ENCODE measurements at regions not wholly inside any gene's neighbourhood (a gene's known extent, or its start where the extent isn't known, plus 50 kb on each side); places are given as distances from the start of the nearest gene placed in this dataset.
"Not testable (repeated sequence)": the region's sequence is repeated elsewhere in the genome, so short reads cannot be mapped to it uniquely, and the experiment has no call there.

GRCh38 chr1:60558236-60558635 is 484.7 kb upstream of the C1orf87 start:
- H3K36me3 Mint-ChIP-seq (ENCODE audit: low read depth): no peaks in the 10 kb centered on the region
- no peak for DNase-seq
- peaks cover 2% of the 10 kb centered on the region for H3K27me3 Mint-ChIP-seq (ENCODE audit: low read depth)
- intact Hi-C loops (cut with micrococcal nuclease): no loop called here
- H3K27ac Mint-ChIP-seq: no peak overlapping the region
- CTCF ChIA-PET: no interaction called here
- H3K4me3 Mint-ChIP-seq: no peak overlapping the region
- H3K4me1 Mint-ChIP-seq (ENCODE audit: low read depth): no peaks in the 10 kb centered on the region
- peaks cover 4% of the 10 kb centered on the region for H3K9me3 Mint-ChIP-seq

- H3K4me1 Mint-ChIP-seq (ENCODE audit: low read depth): no peaks in the 10 kb centered on the region
- no peaks in the 10 kb centered on the region for H3K36me3 Mint-ChIP-seq (ENCODE audit: low read depth)
- DNase-seq: no peak
- no peaks in the 10 kb centered on the region for H3K27me3 Mint-ChIP-seq (ENCODE audit: low read depth)
- H3K9me3 Mint-ChIP-seq: no peaks in the 10 kb centered on the region
- no peak overlapping the region for H3K4me3 Mint-ChIP-seq
- intact Hi-C loops (cut with micrococcal nuclease): no loop called here
- no peak overlapping the region for H3K27ac Mint-ChIP-seq
- CTCF ChIA-PET: interaction anchor here (0.6 kb wide), 1 partner anchor 548 kb away, joined by 6 read pairs; no protein-coding TSS in a partner anchor
Observed at GRCh38 chr1:60553730-60554129, 480.2 kb upstream of the C1orf87 start.

GRCh38 chr1:60547821-60548220 is 474.3 kb upstream of the C1orf87 start:
- H3K4me3 Mint-ChIP-seq: no peak overlapping the region
- CTCF ChIA-PET: no interaction called here
- H3K27me3 Mint-ChIP-seq (ENCODE audit: low read depth): no peaks in the 10 kb centered on the region
- H3K27ac Mint-ChIP-seq: no peak overlapping the region
- H3K4me1 Mint-ChIP-seq (ENCODE audit: low read depth): no peaks in the 10 kb centered on the region
- DNase-seq: no peak
- H3K36me3 Mint-ChIP-seq (ENCODE audit: low read depth): no peaks in the 10 kb centered on the region
- intact Hi-C loops (cut with micrococcal nuclease): no loop called here
- no peaks in the 10 kb centered on the region for H3K9me3 Mint-ChIP-seq

GRCh38 chr1:60541831-60542532 is 468.4 kb upstream of the C1orf87 start:
- CTCF ChIA-PET: no interaction called here
- intact Hi-C loops (cut with micrococcal nuclease): no loop called here

GRCh38 chr1:60540141-60540540 is 466.6 kb upstream of the C1orf87 start:
- H3K4me3 Mint-ChIP-seq: no peak overlapping the region
- H3K36me3 Mint-ChIP-seq (ENCODE audit: low read depth): no peaks in the 10 kb centered on the region
- H3K4me1 Mint-ChIP-seq (ENCODE audit: low read depth): no peaks in the 10 kb centered on the region
- no peak overlapping the region for H3K27ac Mint-ChIP-seq
- no peaks in the 10 kb centered on the region for H3K27me3 Mint-ChIP-seq (ENCODE audit: low read depth)
- DNase-seq: no peak
- intact Hi-C loops (cut with micrococcal nuclease): no loop called here
- CTCF ChIA-PET: no interaction called here
- H3K9me3 Mint-ChIP-seq: peaks cover 2% of the 10 kb centered on the region

More at GRCh38 chr1:60541831-60542532, 468.4 kb upstream of the C1orf87 start:
- no peak for DNase-seq
- H3K4me3 Mint-ChIP-seq: no peak overlapping the region
- no peaks in the 10 kb centered on the region for H3K4me1 Mint-ChIP-seq (ENCODE audit: low read depth)
- no peak overlapping the region for H3K27ac Mint-ChIP-seq
- H3K27me3 Mint-ChIP-seq (ENCODE audit: low read depth): no peaks in the 10 kb centered on the region
- peaks cover 2% of the 10 kb centered on the region for H3K9me3 Mint-ChIP-seq
- H3K36me3 Mint-ChIP-seq (ENCODE audit: low read depth): no peaks in the 10 kb centered on the region

- CTCF ChIA-PET: no interaction called here
- intact Hi-C loops (cut with micrococcal nuclease): no loop called here
- no peak for DNase-seq
- Mint-ChIP-seq H3K4me1 (ENCODE audit: low read depth) (no peaks in the 10 kb centered on the region), H3K27me3 (ENCODE audit: low read depth) (no peaks in the 10 kb centered on the region), H3K27ac (no peak overlapping the region), H3K4me3 (no peak overlapping the region), H3K36me3 (ENCODE audit: low read depth) (no peaks in the 10 kb centered on the region), H3K9me3 (peaks cover 3% of the 10 kb centered on the region)
Observed at GRCh38 chr1:60535713-60536112, 462.1 kb upstream of the C1orf87 start.

- DNase-seq: no peak
- H3K36me3 Mint-ChIP-seq (ENCODE audit: low read depth): no peaks in the 10 kb centered on the region
- H3K4me1 Mint-ChIP-seq (ENCODE audit: low read depth): no peaks in the 10 kb centered on the region
- intact Hi-C loops (cut with micrococcal nuclease): no loop called here
- no peaks in the 10 kb centered on the region for H3K27me3 Mint-ChIP-seq (ENCODE audit: low read depth)
- CTCF ChIA-PET: no interaction called here
- no peak overlapping the region for H3K4me3 Mint-ChIP-seq
- peaks cover 1% of the 10 kb centered on the region for H3K9me3 Mint-ChIP-seq
- no peak overlapping the region for H3K27ac Mint-ChIP-seq
Observed at GRCh38 chr1:60527567-60527966, 454.0 kb upstream of the C1orf87 start.

- no peak for DNase-seq
- intact Hi-C loops (cut with micrococcal nuclease): no loop called here
- CTCF ChIA-PET: no interaction called here
- no peak overlapping the region for H3K27ac Mint-ChIP-seq
- no peaks in the 10 kb centered on the region for H3K4me1 Mint-ChIP-seq (ENCODE audit: low read depth)
- no peak overlapping the region for H3K4me3 Mint-ChIP-seq
- H3K27me3 Mint-ChIP-seq (ENCODE audit: low read depth): no peaks in the 10 kb centered on the region
- no peaks in the 10 kb centered on the region for H3K9me3 Mint-ChIP-seq
- no peaks in the 10 kb centered on the region for H3K36me3 Mint-ChIP-seq (ENCODE audit: low read depth)
Observed at GRCh38 chr1:60516996-60517395, 443.4 kb upstream of the C1orf87 start.

- Mint-ChIP-seq H3K27ac (no peak overlapping the region), H3K9me3 (no peaks in the 10 kb centered on the region), H3K4me1 (ENCODE audit: low read depth) (no peaks in the 10 kb centered on the region), H3K27me3 (ENCODE audit: low read depth) (no peaks in the 10 kb centered on the region), H3K36me3 (ENCODE audit: low read depth) (no peaks in the 10 kb centered on the region), H3K4me3 (no peak overlapping the region)
- intact Hi-C loops (cut with micrococcal nuclease): no loop called here
- CTCF ChIA-PET: no interaction called here
- no peak for DNase-seq
Observed at GRCh38 chr1:60510162-60510561, 436.6 kb upstream of the C1orf87 start.

GRCh38 chr1:60504206-60504840 is 430.8 kb upstream of the C1orf87 start:
- Mint-ChIP-seq H3K4me3 (no peak overlapping the region), H3K9me3 (no peaks in the 10 kb centered on the region), H3K36me3 (ENCODE audit: low read depth) (no peaks in the 10 kb centered on the region), H3K27me3 (ENCODE audit: low read depth) (no peaks in the 10 kb centered on the region), H3K27ac (no peak overlapping the region), H3K4me1 (ENCODE audit: low read depth) (no peaks in the 10 kb centered on the region)
- intact Hi-C loops (cut with micrococcal nuclease): no loop called here
- DNase-seq: no peak
- CTCF ChIA-PET: no interaction called here

- no peaks in the 10 kb centered on the region for H3K9me3 Mint-ChIP-seq
- intact Hi-C loops (cut with micrococcal nuclease): no loop called here
- no peak overlapping the region for H3K4me3 Mint-ChIP-seq
- H3K27ac Mint-ChIP-seq: no peak overlapping the region
- H3K36me3 Mint-ChIP-seq (ENCODE audit: low read depth): no peaks in the 10 kb centered on the region
- H3K4me1 Mint-ChIP-seq (ENCODE audit: low read depth): no peaks in the 10 kb centered on the region
- CTCF ChIA-PET: no interaction called here
- no peak for DNase-seq
- H3K27me3 Mint-ChIP-seq (ENCODE audit: low read depth): no peaks in the 10 kb centered on the region
Observed at GRCh38 chr1:60503266-60503925, 429.8 kb upstream of the C1orf87 start.

- intact Hi-C loops (cut with micrococcal nuclease): no loop called here
- no peaks in the 10 kb centered on the region for H3K4me1 Mint-ChIP-seq (ENCODE audit: low read depth)
- peaks cover 3% of the 10 kb centered on the region for H3K9me3 Mint-ChIP-seq
- H3K27me3 Mint-ChIP-seq (ENCODE audit: low read depth): no peaks in the 10 kb centered on the region
- H3K36me3 Mint-ChIP-seq (ENCODE audit: low read depth): no peaks in the 10 kb centered on the region
- H3K4me3 Mint-ChIP-seq: no peak overlapping the region
- no peak overlapping the region for H3K27ac Mint-ChIP-seq
- DNase-seq: no peak
- CTCF ChIA-PET: no interaction called here
Observed at GRCh38 chr1:60502506-60502905, 428.9 kb upstream of the C1orf87 start.

GRCh38 chr1:60489916-60490480 is 416.4 kb upstream of the C1orf87 start:
- H3K27ac Mint-ChIP-seq; H3K4me3 Mint-ChIP-seq; CTCF ChIA-PET; H3K27me3 Mint-ChIP-seq (ENCODE audit: low read depth); H3K36me3 Mint-ChIP-seq (ENCODE audit: low read depth); intact Hi-C loops (cut with micrococcal nuclease); H3K4me1 Mint-ChIP-seq (ENCODE audit: low read depth); H3K9me3 Mint-ChIP-seq; DNase-seq: not testable (repeated sequence)

Data from activated naive CD4-positive, alpha-beta T cell treated with anti-CD3 and anti-CD28 coated beads for 36 hours (primary cell).